ENCODE measurements at regions not wholly inside any gene's neighbourhood (a gene's known extent, or its start where the extent isn't known, plus 50 kb on each side); places are given as distances from the start of the nearest gene placed in this dataset.

DNA sequence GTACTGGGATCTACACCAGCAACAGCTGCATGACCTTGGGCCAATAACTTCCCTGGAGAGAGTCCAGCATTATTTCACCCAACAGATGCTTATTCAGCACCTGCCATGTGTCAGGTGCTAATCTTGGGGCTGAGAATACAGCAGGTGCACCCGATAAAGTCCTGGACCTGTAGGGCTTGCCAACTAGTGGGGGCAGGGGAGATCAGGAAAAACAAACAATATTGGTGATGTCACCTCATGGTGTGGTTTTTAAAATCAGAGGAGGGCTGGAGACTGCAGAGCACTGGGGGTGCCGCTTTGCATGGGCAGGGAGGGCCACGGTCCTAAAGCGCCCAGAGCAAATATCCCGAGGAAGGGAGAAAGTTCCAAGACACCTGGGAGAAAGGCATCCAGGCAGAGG is 218.8 kb downstream of the C16orf95 start:
- no peak overlapping the region for H3K4me3 Mint-ChIP-seq
- H3K27me3 Mint-ChIP-seq (ENCODE audit: low read depth): no peaks in the 10 kb centered on the region
- ATAC-seq: no peak
- TF ChIP-seq ZNF263 (CRISPR knock-in tag; IDR thresholded peaks at IDR 0.05; ENCODE audit: low read depth) (no peak), ESRRA (CRISPR knock-in tag; IDR thresholded peaks at IDR 0.05; ENCODE audit: borderline replicate concordance) (no peak), CBFB (CRISPR knock-in tag; IDR thresholded peaks at IDR 0.05; ENCODE audit: low read depth) (no peak), FOXK1 (CRISPR knock-in tag; IDR thresholded peaks at IDR 0.05) (no peak), CREB1 (CRISPR knock-in tag; IDR thresholded peaks at IDR 0.05) (no peak), MYBL2 (CRISPR knock-in tag; IDR thresholded peaks at IDR 0.05) (no peak), TCF7 (CRISPR knock-in tag; IDR thresholded peaks at IDR 0.05; ENCODE audit: low read depth) (no peak), EMX1 (CRISPR knock-in tag; IDR thresholded peaks at IDR 0.05) (no peak), OVOL2 (CRISPR knock-in tag; IDR thresholded peaks at IDR 0.05; ENCODE audit: borderline replicate concordance) (no peak), ZBTB43 (CRISPR knock-in tag; IDR thresholded peaks at IDR 0.05) (no peak), ZNF671 (CRISPR knock-in tag; IDR thresholded peaks at IDR 0.05) (no peak), NFATC4 (CRISPR knock-in tag; IDR thresholded peaks at IDR 0.05) (no peak), ERG (CRISPR knock-in tag; IDR thresholded peaks at IDR 0.05) (no peak), ZNF219 (CRISPR knock-in tag; IDR thresholded peaks at IDR 0.05; ENCODE audit: borderline replicate concordance) (no peak)
- TF ChIP-seq, protein P1, sequence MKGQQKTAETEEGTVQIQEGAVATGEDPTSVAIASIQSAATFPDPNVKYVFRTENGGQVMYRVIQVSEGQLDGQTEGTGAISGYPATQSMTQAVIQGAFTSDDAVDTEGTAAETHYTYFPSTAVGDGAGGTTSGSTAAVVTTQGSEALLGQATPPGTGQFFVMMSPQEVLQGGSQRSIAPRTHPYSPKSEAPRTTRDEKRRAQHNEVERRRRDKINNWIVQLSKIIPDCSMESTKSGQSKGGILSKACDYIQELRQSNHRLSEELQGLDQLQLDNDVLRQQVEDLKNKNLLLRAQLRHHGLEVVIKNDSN (CRISPR knock-in tag; IDR thresholded peaks at IDR 0.05): no peak
- TF ChIP-seq, protein P2, sequence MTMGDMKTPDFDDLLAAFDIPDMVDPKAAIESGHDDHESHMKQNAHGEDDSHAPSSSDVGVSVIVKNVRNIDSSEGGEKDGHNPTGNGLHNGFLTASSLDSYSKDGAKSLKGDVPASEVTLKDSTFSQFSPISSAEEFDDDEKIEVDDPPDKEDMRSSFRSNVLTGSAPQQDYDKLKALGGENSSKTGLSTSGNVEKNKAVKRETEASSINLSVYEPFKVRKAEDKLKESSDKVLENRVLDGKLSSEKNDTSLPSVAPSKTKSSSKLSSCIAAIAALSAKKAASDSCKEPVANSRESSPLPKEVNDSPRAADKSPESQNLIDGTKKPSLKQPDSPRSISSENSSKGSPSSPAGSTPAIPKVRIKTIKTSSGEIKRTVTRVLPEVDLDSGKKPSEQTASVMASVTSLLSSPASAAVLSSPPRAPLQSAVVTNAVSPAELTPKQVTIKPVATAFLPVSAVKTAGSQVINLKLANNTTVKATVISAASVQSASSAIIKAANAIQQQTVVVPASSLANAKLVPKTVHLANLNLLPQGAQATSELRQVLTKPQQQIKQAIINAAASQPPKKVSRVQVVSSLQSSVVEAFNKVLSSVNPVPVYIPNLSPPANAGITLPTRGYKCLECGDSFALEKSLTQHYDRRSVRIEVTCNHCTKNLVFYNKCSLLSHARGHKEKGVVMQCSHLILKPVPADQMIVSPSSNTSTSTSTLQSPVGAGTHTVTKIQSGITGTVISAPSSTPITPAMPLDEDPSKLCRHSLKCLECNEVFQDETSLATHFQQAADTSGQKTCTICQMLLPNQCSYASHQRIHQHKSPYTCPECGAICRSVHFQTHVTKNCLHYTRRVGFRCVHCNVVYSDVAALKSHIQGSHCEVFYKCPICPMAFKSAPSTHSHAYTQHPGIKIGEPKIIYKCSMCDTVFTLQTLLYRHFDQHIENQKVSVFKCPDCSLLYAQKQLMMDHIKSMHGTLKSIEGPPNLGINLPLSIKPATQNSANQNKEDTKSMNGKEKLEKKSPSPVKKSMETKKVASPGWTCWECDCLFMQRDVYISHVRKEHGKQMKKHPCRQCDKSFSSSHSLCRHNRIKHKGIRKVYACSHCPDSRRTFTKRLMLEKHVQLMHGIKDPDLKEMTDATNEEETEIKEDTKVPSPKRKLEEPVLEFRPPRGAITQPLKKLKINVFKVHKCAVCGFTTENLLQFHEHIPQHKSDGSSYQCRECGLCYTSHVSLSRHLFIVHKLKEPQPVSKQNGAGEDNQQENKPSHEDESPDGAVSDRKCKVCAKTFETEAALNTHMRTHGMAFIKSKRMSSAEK (CRISPR knock-in tag; IDR thresholded peaks at IDR 0.05; ENCODE audit: borderline replicate concordance): no peak
- TF ChIP-seq, protein P3, sequence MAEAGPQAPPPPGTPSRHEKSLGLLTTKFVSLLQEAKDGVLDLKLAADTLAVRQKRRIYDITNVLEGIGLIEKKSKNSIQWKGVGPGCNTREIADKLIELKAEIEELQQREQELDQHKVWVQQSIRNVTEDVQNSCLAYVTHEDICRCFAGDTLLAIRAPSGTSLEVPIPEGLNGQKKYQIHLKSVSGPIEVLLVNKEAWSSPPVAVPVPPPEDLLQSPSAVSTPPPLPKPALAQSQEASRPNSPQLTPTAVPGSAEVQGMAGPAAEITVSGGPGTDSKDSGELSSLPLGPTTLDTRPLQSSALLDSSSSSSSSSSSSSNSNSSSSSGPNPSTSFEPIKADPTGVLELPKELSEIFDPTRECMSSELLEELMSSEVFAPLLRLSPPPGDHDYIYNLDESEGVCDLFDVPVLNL (CRISPR knock-in tag; IDR thresholded peaks at IDR 0.05; ENCODE audit: borderline replicate concordance, low read depth): no peak
- no peaks in the 10 kb centered on the region for H3K9me3 Mint-ChIP-seq
- no peaks in the 10 kb centered on the region for H3K36me3 Mint-ChIP-seq
- ChIA-PET POLR2A (no interaction called here), CTCF (no interaction called here)
- DNase-seq (ENCODE audit: low spot score): no peak
- no peak overlapping the region for H3K27ac Mint-ChIP-seq
- H3K4me1 Mint-ChIP-seq: peaks cover 42% of the 10 kb centered on the region
